ENCODE measurements at regions not wholly inside any gene's neighbourhood (a gene's known extent, or its start where the extent isn't known, plus 50 kb on each side); places are given as distances from the start of the nearest gene placed in this dataset.

DNA sequence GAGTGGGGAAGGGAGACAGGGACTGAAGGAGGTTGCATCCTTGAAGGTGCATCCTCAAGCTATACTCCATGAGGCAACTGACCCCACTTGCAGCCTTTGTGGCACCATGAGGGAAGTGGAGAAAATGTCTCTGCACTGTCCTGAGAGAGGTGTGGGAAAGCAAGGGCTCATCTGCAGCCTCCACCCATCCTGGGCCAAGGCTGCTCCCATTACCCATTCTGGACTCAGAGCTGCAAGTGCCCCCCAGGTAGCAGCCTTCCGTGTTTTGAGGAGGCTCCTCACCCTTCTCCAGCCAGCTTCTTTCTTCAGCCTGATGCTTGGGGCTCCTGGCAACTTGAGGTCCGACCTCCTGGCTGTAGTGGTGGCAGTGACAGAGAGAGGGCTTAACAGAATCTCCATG is 294.6 kb downstream of the CDH26 start:
- no peak for DNase-seq

- DNase-seq: no peak
Measured at GRCh38 chr20:60253471-60253870, 295.2 kb downstream of the CDH26 start.

DNA sequence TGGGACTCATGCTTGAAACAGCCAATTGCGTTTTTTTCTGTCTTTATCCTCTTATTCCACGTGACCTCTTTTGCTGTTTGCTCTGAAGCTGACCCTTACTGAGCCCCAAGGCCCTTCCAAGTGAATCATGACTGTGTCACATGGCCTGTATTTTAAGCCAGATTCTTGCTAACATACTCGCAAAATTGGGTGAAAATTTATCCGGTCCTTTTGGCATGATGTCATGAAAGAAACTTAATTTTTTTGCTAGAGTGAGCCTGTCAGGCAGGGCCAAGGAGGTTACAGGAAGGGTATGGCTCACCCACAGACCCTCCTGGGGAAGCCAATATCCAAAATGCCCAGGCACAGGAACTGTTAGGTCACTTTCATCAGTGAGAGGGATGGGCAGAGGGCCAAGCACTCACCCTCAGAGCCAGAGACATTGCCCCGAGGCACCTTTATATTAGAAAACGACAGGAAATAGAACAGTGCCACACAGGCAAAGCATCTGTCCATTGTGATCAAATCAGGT is 296.7 kb downstream of the CDH26 start:
- no peak for DNase-seq

- no peak for DNase-seq
Measured at GRCh38 chr20:60255415-60255814, 297.2 kb downstream of the CDH26 start.

DNA sequence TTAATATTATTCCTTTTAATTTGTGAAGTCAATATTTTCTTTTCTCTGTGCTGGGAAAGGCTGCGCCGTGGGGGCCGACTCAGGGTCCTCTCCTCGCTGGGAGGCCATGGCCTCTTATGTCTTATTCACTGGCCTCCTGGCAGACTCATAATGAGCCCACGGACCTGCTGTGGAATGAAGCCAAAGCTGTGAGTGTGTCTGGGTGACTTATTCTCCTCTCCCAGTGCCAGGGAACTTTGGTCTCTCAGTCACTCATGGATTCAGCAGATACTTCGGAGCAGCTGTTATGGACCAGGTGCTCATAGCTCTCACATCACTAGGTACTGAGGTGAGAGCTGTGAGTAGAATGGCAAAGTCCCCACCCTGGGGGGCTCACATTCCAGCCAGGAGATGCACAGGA is 297.6 kb downstream of the CDH26 start:
- no peak for DNase-seq

- no peak for DNase-seq
Measured at GRCh38 chr20:60256811-60257210, 298.6 kb downstream of the CDH26 start.

DNA sequence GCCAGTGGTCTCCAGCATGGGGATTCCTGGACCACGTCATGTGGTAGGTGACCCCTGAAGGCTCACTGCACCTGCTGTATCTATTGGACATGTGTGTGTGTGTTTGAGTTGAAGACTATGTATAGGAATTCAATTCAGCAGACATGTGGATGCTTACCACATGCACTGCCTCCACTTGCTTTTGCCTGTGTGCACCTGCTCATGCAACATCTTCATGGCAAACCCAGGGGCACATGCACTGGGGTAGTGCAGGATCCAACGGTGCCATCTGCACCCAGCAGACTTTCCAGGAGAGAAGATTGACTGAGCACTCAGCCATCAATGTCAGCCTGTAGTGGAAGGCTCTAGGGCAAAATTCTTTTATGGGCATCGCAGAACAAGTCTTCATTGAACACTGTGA is 299.4 kb downstream of the CDH26 start:
- DNase-seq: no peak

GRCh38 chr20:60258255-60258863 is 300.1 kb downstream of the CDH26 start:
- DNase-seq: no peak

GRCh38 chr20:60261333-60261732 is 303.1 kb downstream of the CDH26 start:
- no peak for DNase-seq

DNA sequence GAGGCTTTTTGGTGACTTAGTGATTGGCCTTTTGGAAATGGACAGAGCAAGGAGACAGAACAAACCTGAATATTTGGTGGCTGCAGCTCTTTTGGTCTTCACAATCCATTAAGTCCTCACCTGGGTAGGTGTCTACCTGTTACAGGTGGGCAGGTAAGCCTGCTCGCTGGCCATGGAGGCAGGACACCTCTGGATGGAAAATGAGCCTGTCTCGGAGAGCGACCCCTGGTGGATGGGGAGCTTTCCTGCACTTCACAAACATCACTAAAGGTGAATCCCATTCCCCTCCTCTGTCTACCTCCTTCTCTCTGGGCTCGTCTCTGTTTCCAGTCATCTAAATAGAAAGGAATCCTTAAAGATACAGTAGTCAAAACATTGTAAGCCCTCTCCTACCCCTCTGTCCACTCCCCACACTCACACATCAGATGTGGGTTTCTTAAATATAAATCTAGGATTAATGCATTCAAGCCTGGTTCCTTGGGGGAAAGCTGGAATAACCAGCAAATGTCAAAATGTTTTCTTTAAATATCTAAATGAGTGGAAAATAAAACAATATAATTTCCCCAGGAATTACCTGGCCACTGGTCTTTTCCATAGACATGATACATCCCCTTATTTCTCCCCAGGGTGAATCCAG is 304.9 kb downstream of the CDH26 start:
- peak; percentile 58 for DNase-seq

DNA sequence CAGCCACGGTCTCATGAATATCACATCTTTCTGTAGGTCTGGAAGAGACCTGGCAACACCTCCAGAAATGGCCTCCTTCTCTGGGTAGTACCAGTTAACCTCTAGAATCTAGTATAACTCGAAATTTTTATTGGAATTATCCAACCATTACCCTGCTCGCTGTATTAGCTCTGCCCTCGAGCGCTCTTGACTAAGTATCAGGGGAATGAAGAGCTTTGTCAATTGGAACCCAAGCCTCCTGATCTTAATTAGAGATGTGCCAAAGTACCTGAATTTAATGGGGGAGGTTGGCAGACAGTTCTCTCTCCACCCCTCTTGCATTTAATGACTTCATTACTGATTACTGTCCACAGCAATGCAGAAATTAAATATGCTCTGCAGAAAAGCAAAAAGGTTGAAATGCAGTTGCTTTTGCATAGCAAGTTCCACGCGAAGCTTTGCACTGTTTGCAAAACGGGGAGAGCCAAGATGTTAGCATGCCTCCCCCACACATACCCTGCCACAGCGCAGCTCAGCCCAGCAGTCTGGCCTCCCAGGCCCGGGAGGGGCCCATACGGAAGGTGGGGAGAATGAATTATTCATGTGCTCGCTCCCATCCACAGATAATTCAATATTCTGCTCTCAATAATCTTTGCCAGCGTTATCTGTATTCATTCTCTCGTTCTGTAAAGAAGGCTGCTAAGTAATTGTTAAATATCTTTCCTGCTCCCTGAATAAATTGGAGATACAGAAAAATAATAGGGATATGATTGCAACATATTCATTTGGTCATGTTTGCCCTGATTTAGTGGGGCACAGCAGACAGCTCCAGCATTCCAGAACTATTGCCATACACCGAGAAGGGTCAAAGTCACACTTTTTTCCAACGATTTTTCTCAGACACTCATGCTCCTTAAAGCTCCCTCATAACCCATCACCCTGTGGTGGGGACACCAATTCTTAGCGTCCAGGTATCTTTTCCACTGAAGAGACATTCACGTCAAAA is 305.8 kb downstream of the CDH26 start:
- no peak for DNase-seq

- peak; percentile 1 for DNase-seq
Measured at GRCh38 chr20:60266177-60266823, 308.1 kb downstream of the CDH26 start.

- DNase-seq: no peak
Measured at GRCh38 chr20:60268491-60268890, 310.3 kb downstream of the CDH26 start.

DNA sequence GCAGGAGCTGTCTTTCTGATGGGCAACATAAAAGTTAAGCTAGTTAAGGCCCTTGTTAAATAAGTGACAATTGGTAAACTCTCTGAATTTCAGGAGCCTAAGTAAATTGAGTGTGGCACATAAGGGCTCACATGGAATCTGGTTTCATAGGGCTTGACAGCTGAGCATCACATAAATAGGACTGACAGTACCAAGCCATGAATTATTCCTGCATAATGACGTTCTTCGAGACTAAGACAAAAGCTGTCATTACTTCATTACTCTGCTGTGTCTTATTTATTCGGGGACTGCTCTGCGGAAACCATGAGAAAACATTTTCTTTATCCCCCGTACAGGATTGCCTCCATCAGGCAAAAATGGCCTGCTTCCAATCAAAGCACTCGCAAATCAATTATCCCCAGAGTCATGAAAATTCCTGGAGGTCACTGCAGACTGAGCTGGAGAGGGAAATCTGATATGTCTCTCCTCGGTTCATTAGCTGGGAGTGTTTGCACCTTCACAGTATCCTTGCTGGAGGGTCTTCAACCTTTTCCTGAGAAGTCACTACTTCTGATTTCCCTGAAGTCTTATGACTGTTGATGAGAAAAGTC is 311.4 kb downstream of the CDH26 start:
- no peak for DNase-seq

- DNase-seq: no peak
Measured at GRCh38 chr20:60270341-60270740, 312.1 kb downstream of the CDH26 start.

GRCh38 chr20:60271597-60271996 is 313.4 kb downstream of the CDH26 start:
- DNase-seq: no peak

GRCh38 chr20:60272790-60273189 is 314.6 kb downstream of the CDH26 start:
- DNase-seq: no peak

DNA sequence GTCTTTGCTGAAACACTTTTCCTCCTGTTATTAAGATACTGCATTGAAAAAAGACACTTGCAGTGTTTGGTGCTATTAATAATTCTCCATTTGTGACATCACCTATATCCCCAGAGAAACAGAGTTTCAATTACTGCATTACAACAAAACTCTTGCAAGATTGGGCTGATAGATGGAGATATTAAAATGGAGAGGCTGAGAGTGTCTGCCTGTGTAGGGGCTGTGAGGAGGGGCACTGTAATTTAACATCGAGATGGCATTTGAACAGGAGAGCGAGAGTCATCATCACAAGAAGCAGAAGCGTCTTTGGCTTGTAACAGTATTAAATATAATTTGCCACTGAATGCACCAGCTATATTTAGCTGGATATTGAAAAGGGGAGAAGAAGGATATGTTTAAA is 316.5 kb downstream of the CDH26 start:
- no peak for DNase-seq

GRCh38 chr20:60281295-60281694 is 323.1 kb downstream of the CDH26 start:
- no peak for DNase-seq

DNA sequence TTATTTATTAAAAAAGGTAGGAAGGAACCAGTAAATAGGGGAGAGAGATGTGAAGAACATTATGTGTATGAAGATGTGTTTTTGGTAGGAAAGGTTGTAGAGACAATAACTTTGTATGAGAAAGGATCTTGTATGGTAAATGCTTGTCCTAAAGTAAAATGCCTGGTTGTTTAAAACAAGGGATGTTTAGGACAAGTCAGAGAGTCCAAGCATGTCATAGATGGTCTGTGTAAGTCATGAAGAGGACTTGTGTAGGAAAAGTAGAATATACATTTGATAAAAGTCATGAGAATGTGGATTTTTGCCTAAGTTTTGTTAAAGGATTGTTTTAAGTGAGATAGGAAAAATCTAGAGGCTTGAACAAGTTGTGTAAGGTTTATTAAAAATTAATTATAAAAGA is 325.1 kb downstream of the CDH26 start:
- no peak for DNase-seq

- no peak for DNase-seq
Measured at GRCh38 chr20:60286764-60287163, 328.5 kb downstream of the CDH26 start.

DNA sequence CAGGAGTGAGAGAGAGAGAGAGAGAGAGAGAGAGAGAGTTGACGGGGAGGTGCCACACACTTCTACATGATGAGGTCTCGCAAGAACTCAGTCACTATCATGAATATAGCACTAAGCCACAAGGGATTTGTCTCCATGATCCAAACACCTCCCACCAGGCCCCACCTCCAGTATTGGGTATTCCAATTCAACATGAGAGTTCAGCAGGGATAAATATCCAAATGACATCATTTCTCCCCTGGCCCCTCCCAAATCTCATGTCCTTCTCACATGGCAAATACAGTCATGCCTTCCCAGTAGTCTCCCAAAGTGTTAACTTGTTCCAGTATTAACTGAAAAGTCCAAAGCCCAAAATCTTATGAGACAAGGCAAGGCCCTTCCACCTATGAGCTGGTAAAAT is 330.7 kb downstream of the CDH26 start:
- DNase-seq: no peak
